IMR-90 (cell line): ENCODE measurements at regions not wholly inside any gene's neighbourhood (a gene's known extent, or its start where the extent isn't known, plus 50 kb on each side); places are given as distances from the start of the nearest gene placed in this dataset.

Source experiments
- ATAC-seq: fragments of 200-7000 bp; cut with Tn5 transposase; 2 replicates; pipeline ENCODE4 v1.9.1; 2020; ENCODE audit warnings: low read depth, mild to moderate bottlenecking, moderate library complexity
- BruUV-seq: library from RNA; stranded (reverse); fragments of 400-500 nt; replicated peaks from 2 replicates; lab custom pipeline; 2021; lab: Mats Ljungman, UMichigan
- CTCF ChIA-PET: fragments of 300-600 bp; formaldehyde crosslinking; extraction: SDS; loops from one replicate; lab custom pipeline; 2021; ENCODE audit warnings: antibody characterized with exemption; lab: Yijun Ruan, JAX
- POLR2A ChIA-PET: fragments of 300-600 bp; sonication (Branson Sonifier 250); formaldehyde crosslinking; loops from one replicate; lab custom pipeline; 2022; ENCODE audit warnings: antibody characterized with exemption; ENCODE audit not compliant: unreplicated experiment; lab: Charles Lee
- DNase-seq: peaks from one replicate; pipeline ENCODE4 v3.0.0; 2013
- H2AFZ ChIP-seq: replicated peaks from 2 replicates; pipeline ENCODE3; 2013; ENCODE audit warnings: low read length, mild to moderate bottlenecking; ENCODE audit not compliant: poor library complexity
- H2AK5ac ChIP-seq: 2 replicates; pipeline ENCODE4 v1.6.1; 2013; ENCODE audit warnings: low read depth, low read length, inconsistent platforms
- H2AK9ac ChIP-seq: replicated peaks from 2 replicates; pipeline ENCODE3; 2013; ENCODE audit warnings: mild to moderate bottlenecking, low read depth, low read length, moderate library complexity; ENCODE audit not compliant: poor library complexity
- H2BK120ac ChIP-seq: 2 replicates; pipeline ENCODE4 v1.6.1; 2013; ENCODE audit warnings: low read depth, low read length, inconsistent platforms
- H2BK15ac ChIP-seq: 3 replicates; pipeline ENCODE4 v1.6.1; 2013; ENCODE audit warnings: low read depth, low read length, inconsistent platforms
- H2BK20ac ChIP-seq: 2 replicates; pipeline ENCODE4 v1.6.1; 2013; ENCODE audit warnings: low read depth, mild to moderate bottlenecking, inconsistent platforms, low read length, moderate library complexity
- H2BK5ac ChIP-seq: 2 replicates; pipeline ENCODE4 v1.6.1; 2013; ENCODE audit warnings: mild to moderate bottlenecking, low read depth, low read length, inconsistent platforms; ENCODE audit not compliant: poor library complexity, severe bottlenecking
- H3K14ac ChIP-seq: replicated peaks from 2 replicates; pipeline ENCODE4 v1.6.1; 2013; ENCODE audit warnings: low read depth, low read length, inconsistent platforms
- H3K18ac ChIP-seq: 2 replicates; pipeline ENCODE4 v1.6.1; 2013; ENCODE audit warnings: low read depth, low read length, control low read depth
- H3K23ac ChIP-seq: 2 replicates; pipeline ENCODE4 v1.6.1; 2013; ENCODE audit warnings: low read depth, low read length, inconsistent platforms
- H3K27ac ChIP-seq: 2 replicates; pipeline ENCODE4 v1.5.1; 2013; ENCODE audit warnings: mild to moderate bottlenecking, control low read depth, low read length; ENCODE audit not compliant: insufficient read depth
- H3K27me3 ChIP-seq: 2 replicates; pipeline ENCODE4 v1.6.1; 2013; ENCODE audit warnings: low read length; ENCODE audit not compliant: control insufficient read depth, insufficient read depth
- H3K36me3 ChIP-seq: 2 replicates; pipeline ENCODE4 v1.6.1; 2013; ENCODE audit warnings: low read length, mixed read lengths; ENCODE audit not compliant: control insufficient read depth, insufficient read depth
- H3K4ac ChIP-seq: 2 replicates; pipeline ENCODE4 v1.6.1; 2013; ENCODE audit warnings: low read depth, low read length, inconsistent platforms
- H3K4me1 ChIP-seq: 2 replicates; pipeline ENCODE4 v1.6.1; 2013; ENCODE audit warnings: low read length, mixed read lengths; ENCODE audit not compliant: control insufficient read depth, insufficient read depth
- H3K4me2 ChIP-seq: 2 replicates; pipeline ENCODE4 v1.6.1; 2013; ENCODE audit warnings: low read depth, mild to moderate bottlenecking, control low read depth, low read length, moderate library complexity
- H3K4me3 ChIP-seq: 2 replicates; pipeline ENCODE4 v1.5.1; 2013; ENCODE audit warnings: low read depth, mild to moderate bottlenecking, control low read depth, low read length, moderate library complexity; ENCODE audit not compliant: insufficient read depth
- H3K56ac ChIP-seq: 2 replicates; pipeline ENCODE4 v1.6.1; 2013; ENCODE audit warnings: low read length, inconsistent platforms; ENCODE audit not compliant: insufficient read depth; ENCODE audit errors: extremely low read depth
- H3K79me1 ChIP-seq, 2 experiments: 2 replicates each; pipeline ENCODE4 v1.6.1; 2013; ENCODE audit warnings: low read length in 2 of 2, inconsistent platforms in 1 of 2, low read depth in 1 of 2
- H3K9ac ChIP-seq: 2 replicates; pipeline ENCODE4 v1.6.1; 2013; ENCODE audit warnings: low read depth, low read length, control low read depth
- H3K9me1 ChIP-seq: 2 replicates; pipeline ENCODE4 v1.6.1; 2013; ENCODE audit warnings: low read length, inconsistent platforms; ENCODE audit not compliant: insufficient read depth
- H3K9me3 ChIP-seq: 2 replicates; pipeline ENCODE4 v1.6.1; 2013; ENCODE audit warnings: low read length; ENCODE audit not compliant: control insufficient read depth, insufficient read depth
- H4K20me1 ChIP-seq: 2 replicates; pipeline ENCODE4 v1.6.1; 2013; ENCODE audit warnings: low read length, inconsistent platforms; ENCODE audit not compliant: insufficient read depth
- H4K5ac ChIP-seq: 2 replicates; pipeline ENCODE4 v1.6.1; 2013; ENCODE audit warnings: mild to moderate bottlenecking, low read depth, low read length, control low read depth
- H4K8ac ChIP-seq, 2 experiments: 2 replicates each; pipeline ENCODE4 v1.6.1; 2013; ENCODE audit warnings: low read depth in 2 of 2, low read length in 2 of 2, control low read depth in 1 of 2, inconsistent platforms in 1 of 2
- H4K91ac ChIP-seq: 2 replicates; pipeline ENCODE4 v1.6.1; 2013; ENCODE audit warnings: low read depth, low read length, inconsistent platforms; ENCODE audit not compliant: insufficient read depth
- BHLHE40 ChIP-seq: fragments of 150-350 bp; IDR thresholded peaks from 2 replicates; pipeline ENCODE4 v1.6.1; 2016; ENCODE audit warnings: mild to moderate bottlenecking, low read depth, low read length
- CEBPB ChIP-seq: IDR thresholded peaks from 2 replicates; pipeline ENCODE4 v1.6.1; 2012; ENCODE audit warnings: low read depth, low read length, improper control_type of control experiment
- CHD1 ChIP-seq: IDR thresholded peaks from 2 replicates; pipeline ENCODE4 v1.6.1; 2012; ENCODE audit warnings: low read depth, low read length, improper control_type of control experiment
- CTCF ChIP-seq: conservative IDR thresholded peaks from 2 replicates; pipeline ENCODE4 v1.5.1; 2012; ENCODE audit warnings: mild to moderate bottlenecking, low read depth, low read length, improper control_type of control experiment
- ELK1 ChIP-seq: fragments of 150-350 bp; IDR thresholded peaks from 2 replicates; pipeline ENCODE4 v1.6.1; 2016; ENCODE audit warnings: low read depth, mild to moderate bottlenecking, low read length, moderate library complexity, borderline replicate concordance
- FOS ChIP-seq: fragments of 150-350 bp; IDR thresholded peaks from 2 replicates; pipeline ENCODE4 v1.6.1; 2016; ENCODE audit warnings: low read depth, low read length
- MAFK ChIP-seq: IDR thresholded peaks from 2 replicates; pipeline ENCODE4 v1.6.1; 2012; ENCODE audit warnings: low read depth, low read length, improper control_type of control experiment
- MAZ ChIP-seq: IDR thresholded peaks from 2 replicates; pipeline ENCODE4 v1.6.1; 2012; ENCODE audit warnings: low read depth, mild to moderate bottlenecking, low read length, improper control_type of control experiment, moderate library complexity, borderline replicate concordance
- MXI1 ChIP-seq: IDR thresholded peaks from 2 replicates; pipeline ENCODE4 v1.6.1; 2012; ENCODE audit warnings: low read depth, mild to moderate bottlenecking, low read length, moderate library complexity, borderline replicate concordance
- NFE2L2 ChIP-seq: fragments of 150-350 bp; IDR thresholded peaks from 2 replicates; pipeline ENCODE4 v1.6.1; 2016; ENCODE audit warnings: low read depth, mild to moderate bottlenecking, low read length
- POLR2A ChIP-seq: IDR thresholded peaks from 2 replicates; pipeline ENCODE4 v1.6.1; 2012; ENCODE audit warnings: mild to moderate bottlenecking, low read depth, low read length
- RAD21 ChIP-seq: IDR thresholded peaks from 2 replicates; pipeline ENCODE4 v1.6.1; 2012; ENCODE audit warnings: low read length, improper control_type of control experiment
- RCOR1 ChIP-seq: IDR thresholded peaks from 2 replicates; pipeline ENCODE4 v1.6.1; 2012; ENCODE audit warnings: mild to moderate bottlenecking, low read length, improper control_type of control experiment; ENCODE audit not compliant: insufficient replicate concordance
- RFX5 ChIP-seq: IDR thresholded peaks from 2 replicates; pipeline ENCODE4 v1.8.0; 2012; ENCODE audit warnings: low read depth, mild to moderate bottlenecking, low read length, moderate library complexity
- SMC3 ChIP-seq: fragments of 150-350 bp; IDR thresholded peaks from 2 replicates; pipeline ENCODE4 v1.6.1; 2016; ENCODE audit warnings: low read depth, mild to moderate bottlenecking, antibody characterized with exemption, low read length, moderate library complexity
- USF2 ChIP-seq: fragments of 150-350 bp; IDR thresholded peaks from 2 replicates; pipeline ENCODE4 v1.6.1; 2017; ENCODE audit warnings: mild to moderate bottlenecking, antibody characterized with exemption, low read length, low read depth
- WGBS, 2 experiments: methylation state at CpG; one replicate each; pipeline versions ENCODE4 v1.1.5 to v1.1.7; 2013; ENCODE audit warnings: missing lambda C conversion rate in 2 of 2; ENCODE audit not compliant: insufficient read length in 1 of 2; ENCODE audit errors: extremely low coverage in 2 of 2; 5-methylcytosine and 5-hydroxymethylcytosine counted together
- dilution Hi-C: fragments of 300-500 bp; cut with HindIII; formaldehyde crosslinking; loops from one replicate; pipeline ENCODE4 v1.14.3; 2018; ENCODE audit warnings: low sequenced_read_pairs; ENCODE audit not compliant: unreplicated experiment
- in situ Hi-C: fragments of 300-500 bp; cut with MboI; formaldehyde crosslinking; loops from 3 replicates; pipeline ENCODE4 v1.14.3; 2019; ENCODE audit warnings: low sequenced_read_pairs, inconsistent platforms, mixed read lengths
- intact Hi-C: fragments of 100-400 bp; cut with micrococcal nuclease; formaldehyde crosslinking; loops from 2 replicates; pipeline ENCODE4 v1.10.0; 2022

GRCh38 chr12:90842477-90842876, 112.5 kb downstream of the CCER1 start:
- Histone ChIP-seq H3K79me1 (no peaks in the 10 kb centered on the region), H2AK9ac (no peak overlapping the region), H3K4me1 (no peaks in the 10 kb centered on the region), H3K27ac (no peak overlapping the region), H2BK120ac (no peak overlapping the region), H3K56ac (no peak overlapping the region), H2BK15ac (no peak overlapping the region), H2AFZ (no peak overlapping the region), H3K36me3 (no peaks in the 10 kb centered on the region), H3K4me2 (no peak overlapping the region), H3K4ac (no peak overlapping the region), H2BK20ac (no peak overlapping the region), H4K8ac (no peak overlapping the region), H4K91ac (no peak overlapping the region), H4K20me1 (no peaks in the 10 kb centered on the region), H3K9ac (no peak overlapping the region), H3K14ac (no peak overlapping the region), H4K5ac (no peak overlapping the region), H3K9me3 (no peaks in the 10 kb centered on the region), H3K23ac (no peak overlapping the region), H3K4me3 (no peak overlapping the region), H3K27me3 (no peaks in the 10 kb centered on the region), H2AK5ac (no peak overlapping the region), H3K18ac (no peak overlapping the region), H2BK5ac (no peak overlapping the region), H3K9me1 (no peaks in the 10 kb centered on the region)
- no peak for TF ChIP-seq MAZ
- TF ChIP-seq CEBPB: no peak
- no peak for TF ChIP-seq USF2
- no peak for TF ChIP-seq MXI1
- no peak for TF ChIP-seq POLR2A
- TF ChIP-seq FOS: no peak
- no peak for TF ChIP-seq MAFK
- TF ChIP-seq RAD21: no peak
- no peak for TF ChIP-seq RCOR1
- TF ChIP-seq RFX5: no peak
- TF ChIP-seq NFE2L2: no peak
- no peak for TF ChIP-seq CTCF
- TF ChIP-seq ELK1: no peak
- TF ChIP-seq CHD1: no peak
- TF ChIP-seq BHLHE40: no peak
- no peak for TF ChIP-seq SMC3
- DNase-seq (no peak), ATAC-seq (no peak)
- WGBS, 2 experiments: 63% methylated on average over 4 of the region's 4 CpGs; no CpG with 5 or more reads in 1 of the 2 experiments
- intact Hi-C loops (no loop called here), in situ Hi-C loops (no loop called here), dilution Hi-C loops (no loop called here)
- CTCF ChIA-PET: no interaction called here
- POLR2A ChIA-PET: no interaction called here
- no TSS peak for BruUV-seq
